GM18858 (cell line): ENCODE measurements at regions not wholly inside any gene's neighbourhood (a gene's known extent, or its start where the extent isn't known, plus 50 kb on each side); places are given as distances from the start of the nearest gene placed in this dataset.

Experiments
- ATAC-seq: cut with Tn5 transposase; IDR thresholded peaks from one replicate; pipeline ENCODE4 v1.9.1; 2021; ENCODE audit not compliant: unreplicated experiment

DNA sequence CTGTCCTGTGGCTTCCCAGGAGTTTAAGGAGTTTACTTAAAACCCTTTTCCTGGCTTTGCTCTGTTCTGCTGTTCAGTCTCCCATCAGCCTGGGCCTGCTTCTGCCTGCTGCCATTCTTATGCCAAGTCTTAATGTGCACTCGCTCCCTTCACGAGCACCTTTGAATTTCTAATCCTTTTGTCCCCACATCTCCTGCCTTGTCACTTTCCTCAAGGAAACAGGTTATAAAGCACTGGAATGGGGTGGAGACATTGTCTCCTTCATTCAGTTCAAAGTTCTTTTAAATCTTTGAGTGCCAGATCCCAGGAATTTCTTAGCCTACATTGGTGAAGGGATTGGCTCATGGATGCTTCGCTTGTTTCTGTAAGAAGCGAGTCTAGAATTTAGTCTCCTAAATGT, 87.2 kb upstream of the LIFR start:
- no peak for ATAC-seq

DNA sequence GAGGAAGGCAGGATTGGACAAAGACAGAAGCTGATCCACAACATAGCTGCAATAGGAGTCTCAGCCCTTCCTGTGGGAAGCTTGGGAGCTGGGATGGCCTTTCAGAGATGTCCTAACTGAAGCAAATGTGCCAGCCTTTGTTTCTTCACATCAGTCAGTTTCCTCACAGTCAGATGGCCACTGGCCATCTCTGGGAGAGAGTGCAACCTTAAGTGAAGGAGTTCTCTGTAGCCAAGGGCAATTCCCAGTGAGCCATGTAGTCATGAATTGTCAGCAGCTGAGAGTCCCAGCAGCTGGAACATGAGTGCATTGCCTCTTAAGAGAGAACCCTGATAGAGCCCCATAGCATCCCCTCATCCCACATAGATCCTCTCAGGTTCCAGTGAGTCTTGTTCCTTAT, 89.1 kb upstream of the LIFR start:
- ATAC-seq, result no peak

DNA sequence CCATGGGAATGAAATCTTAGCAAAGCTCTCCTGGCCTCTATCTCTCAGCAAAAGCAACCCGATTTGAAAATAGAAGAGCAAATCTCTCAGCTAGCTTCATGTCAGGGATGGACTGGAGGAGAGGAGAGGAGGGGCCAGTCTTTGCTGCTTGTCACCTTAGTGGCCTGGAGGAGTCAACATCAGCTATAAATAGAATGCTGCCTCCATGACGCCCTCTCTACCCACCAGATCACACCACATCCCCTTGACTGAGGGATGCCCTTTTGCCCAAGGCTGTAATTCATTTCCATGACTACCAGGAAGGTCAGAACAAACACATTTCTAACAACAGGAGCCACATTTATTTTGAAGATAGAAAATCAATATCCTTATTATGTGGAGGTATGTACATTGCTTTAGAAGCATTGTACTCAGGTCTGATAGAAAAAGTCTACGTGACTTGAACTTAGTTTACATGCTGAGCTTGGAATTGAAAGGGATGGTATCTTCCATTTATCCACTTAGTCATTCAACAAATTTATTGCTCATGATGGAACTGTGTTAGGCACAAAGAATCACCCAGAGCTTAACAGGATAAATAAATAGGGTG, 92.4 kb upstream of the LIFR start:
- ATAC-seq, result no peak

DNA sequence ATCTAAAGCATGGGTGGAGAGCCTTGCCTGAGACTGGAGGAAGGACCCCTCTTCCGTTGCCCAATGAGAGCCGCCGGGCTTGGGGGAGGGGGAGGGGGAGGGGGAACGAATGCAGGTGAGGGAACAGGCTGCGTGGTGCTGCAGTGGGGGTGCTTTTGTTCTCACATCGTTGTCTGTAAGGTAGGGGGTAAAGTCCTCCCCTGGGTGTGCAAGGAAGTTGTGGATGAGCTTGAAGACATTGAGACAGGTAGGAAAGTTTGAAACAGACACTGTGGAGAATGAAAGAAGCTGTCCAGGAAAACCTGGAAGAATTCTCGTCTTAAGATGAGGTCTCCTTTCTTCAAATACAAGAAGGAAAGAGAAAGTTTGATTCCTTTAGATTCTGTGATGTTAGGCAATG, 94.1 kb upstream of the LIFR start:
- no peak for ATAC-seq

DNA sequence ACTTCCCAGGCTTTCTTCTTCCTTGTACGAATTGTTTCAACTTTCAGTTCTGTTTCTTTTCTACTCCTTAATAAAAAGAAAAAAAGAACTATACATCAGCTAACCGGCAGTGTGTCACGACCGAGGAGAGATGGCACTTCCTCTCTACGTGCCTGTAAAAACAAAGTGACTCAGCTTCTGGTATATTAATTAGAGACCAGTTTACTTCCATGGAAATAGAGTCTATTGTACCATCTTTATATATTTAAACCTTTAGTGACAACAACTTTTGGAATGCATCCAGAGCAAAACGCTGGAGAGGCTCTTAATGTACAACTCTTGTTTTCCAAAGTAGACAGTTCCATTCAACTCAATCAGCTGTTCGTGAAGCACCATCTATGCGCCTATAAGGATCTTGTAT, 94.5 kb upstream of the LIFR start:
- no peak for ATAC-seq

DNA sequence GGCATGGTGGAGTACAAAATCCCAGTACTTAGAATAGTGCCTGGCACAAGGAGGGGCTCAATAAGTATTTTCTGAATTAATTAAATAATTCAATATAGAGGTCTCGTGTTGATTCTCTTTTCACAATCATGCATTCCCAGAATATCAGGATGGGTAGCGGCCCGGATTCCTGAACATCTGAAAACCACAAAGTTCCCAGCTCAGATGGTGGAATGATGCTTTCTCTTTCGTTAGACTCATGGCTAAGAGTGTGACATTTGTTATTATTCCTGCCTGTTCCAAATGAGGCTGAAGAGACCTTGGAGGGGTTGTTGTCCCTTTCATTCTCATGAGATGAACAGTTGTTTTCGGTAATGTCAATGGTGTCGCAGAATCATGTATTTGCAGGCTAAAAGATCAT, 95.4 kb upstream of the LIFR start:
- no peak for ATAC-seq

DNA sequence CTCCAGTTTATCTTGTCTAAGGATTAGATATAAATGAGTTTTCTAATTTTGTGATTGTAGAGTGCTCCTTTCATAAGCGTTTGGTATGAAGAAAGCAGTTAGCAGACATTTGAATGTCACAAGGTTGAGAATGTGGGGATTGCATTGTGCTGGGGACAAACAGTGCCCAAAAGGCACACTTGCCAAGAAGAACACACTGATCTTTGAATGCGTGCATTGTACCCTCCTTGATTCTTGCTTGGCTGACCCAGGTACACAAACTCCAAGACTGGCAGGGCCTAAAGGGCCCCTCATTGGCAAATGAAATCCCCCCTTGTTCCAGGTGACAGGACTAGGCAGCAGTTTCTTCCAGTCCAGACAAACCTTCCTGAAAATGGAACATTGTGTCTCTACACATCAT, 96.9 kb upstream of the LIFR start:
- no peak for ATAC-seq

DNA sequence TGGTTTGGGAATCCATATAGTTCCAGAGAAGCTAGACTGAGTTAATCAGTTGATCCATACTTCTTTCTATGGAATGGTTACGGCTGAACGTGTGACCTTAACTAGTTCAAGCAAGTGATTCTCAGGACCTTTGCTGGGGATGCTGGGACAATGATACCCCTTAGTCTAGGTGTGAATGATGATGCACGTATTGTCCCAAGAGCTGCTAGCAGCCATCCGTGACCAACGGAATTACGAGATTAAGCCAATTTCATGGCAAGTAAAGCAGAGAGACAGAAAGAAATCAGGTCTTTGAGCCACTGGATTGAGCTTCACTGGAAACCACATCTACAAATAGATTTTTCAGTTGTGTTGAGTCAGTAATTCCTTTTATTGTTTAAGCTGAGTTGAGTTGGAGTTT, 99.2 kb upstream of the LIFR start:
- ATAC-seq, result no peak

DNA sequence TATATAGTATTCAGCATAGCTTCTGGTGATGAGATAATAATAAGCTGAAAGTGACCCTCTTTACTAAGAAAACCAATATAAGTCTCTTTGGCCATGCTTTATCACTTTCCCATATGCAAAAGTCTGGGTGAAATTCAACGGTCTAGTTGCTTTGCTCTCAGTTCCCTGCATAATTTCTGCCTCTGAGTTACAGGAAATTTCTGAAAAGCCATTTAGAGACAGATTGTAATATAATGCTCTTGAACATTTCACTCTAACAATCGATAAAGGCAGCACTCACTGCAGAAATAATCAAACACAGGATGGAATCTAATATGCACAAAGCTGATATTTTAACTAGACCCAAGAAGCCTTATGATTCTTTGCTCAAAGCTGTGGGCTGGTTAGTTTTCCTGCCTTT, 100.1 kb upstream of the LIFR start:
- ATAC-seq, result no peak

DNA sequence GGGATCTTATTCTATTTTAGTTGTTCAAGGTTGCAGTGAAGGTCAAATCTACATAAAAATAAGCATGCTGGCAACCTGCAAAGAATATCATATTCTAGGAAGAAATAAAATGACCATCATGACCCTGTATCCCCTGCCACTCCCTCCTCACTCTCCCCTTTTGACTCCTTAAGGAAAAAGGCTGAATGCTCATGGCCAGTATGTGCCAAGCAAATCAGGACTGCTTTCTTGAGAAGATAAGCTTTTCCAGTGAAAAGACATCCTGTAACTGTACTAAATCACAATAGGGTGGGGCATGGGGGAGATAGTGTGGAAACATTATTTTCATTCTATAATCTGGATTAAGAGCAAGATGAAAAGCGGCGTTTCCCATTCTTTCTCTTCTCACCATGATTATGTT, 100.6 kb upstream of the LIFR start:
- no peak for ATAC-seq

DNA sequence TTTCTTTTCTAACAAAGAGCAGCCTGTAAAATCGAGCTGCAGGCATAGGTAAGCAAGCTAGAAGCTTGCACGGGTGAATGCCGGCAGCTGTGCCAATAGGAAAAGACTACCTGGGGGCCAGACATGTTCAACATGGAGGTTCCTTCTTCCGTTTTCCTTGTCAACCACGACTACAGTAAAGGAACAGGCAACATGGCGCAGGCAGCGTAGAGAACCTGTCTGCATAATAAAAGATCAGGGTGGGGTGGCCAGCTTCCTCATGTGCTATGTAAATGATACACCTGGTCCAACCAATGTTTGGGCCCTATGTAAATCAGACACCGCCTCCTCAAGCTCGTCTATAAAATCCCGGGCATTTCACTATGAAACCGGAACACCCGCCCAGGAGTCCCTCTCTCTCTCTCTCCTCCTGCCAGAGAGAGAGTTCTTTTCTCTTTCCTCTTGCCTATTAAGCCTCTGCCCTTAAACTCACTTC, 103.8 kb upstream of the LIFR start:
- ATAC-seq, result no peak

DNA sequence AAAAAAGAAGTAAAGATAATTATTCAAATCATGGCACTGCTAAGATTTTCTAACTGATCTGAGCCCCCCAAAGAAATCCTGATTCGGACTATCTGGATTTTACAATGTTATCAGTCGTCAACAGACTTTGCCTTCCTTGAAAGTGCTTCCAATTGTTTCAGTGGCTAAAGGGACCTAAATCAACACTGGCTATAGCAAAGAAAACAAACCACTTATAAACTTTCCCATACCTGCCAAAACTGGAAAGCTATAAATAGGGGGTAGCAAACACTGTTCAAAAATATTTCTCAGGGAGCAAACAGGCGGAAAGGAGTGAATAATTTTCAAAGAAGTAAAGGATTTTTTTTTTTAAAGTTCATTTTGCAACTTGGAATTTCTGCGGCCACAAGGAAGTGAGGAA, 105.6 kb upstream of the LIFR start:
- no peak for ATAC-seq

DNA sequence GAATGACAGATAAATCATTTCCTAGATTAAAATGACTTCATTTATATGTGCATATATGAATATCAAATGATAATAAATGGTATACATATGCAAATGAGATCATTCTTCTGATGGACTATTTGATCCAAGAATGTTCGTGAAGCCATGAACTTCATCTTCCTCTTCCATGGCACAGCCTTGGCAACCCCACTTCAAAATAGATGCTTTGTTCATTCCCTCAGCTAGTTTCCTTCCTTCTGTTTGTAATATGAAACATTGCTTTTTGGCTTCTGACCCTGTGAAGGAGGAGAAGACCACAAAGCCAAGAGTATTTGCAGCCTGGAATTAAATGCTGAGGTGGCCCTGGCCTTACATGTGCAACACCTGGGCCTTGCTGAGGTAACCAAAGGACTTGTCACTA, 106.8 kb upstream of the LIFR start:
- ATAC-seq, result no peak

DNA sequence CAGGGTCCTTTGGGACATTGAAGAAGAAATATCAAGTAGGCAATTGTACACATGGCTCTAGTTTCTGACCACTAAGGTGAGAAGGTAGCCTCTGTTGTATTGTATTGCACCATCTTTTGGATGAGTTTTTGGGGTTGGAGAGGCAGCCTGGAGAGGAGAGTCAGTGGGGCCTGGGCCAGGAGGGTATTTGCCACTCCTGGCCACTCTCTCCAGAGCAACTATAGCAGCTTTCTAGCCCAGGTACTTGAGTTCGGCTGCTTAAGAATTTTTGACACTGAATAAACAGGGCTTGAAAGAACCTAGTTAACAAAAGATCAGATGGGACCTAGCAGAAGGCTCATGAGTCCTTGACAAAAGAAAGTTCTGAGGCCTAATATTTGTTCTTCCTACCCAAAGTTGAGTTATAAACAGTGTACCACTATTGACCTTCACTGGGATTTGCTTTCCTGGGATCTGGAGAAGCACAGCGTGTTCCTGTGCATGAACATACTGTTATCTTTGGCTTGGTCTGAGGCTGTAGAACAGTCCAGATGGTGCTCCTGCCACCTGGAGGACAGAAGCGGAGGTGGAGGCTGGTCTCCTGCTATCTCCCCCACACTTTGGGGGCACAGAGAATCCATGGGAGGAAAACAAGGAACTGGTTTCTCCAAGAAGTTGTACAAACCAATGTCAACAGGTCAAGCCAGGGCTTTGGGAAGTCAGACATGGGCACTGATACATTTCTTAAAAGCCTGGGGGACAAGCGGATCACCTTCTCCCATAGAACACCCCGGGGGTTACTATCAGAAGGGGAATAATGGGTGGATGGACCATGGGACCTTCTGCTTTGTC, 110.4 kb upstream of the LIFR start:
- no peak for ATAC-seq

DNA sequence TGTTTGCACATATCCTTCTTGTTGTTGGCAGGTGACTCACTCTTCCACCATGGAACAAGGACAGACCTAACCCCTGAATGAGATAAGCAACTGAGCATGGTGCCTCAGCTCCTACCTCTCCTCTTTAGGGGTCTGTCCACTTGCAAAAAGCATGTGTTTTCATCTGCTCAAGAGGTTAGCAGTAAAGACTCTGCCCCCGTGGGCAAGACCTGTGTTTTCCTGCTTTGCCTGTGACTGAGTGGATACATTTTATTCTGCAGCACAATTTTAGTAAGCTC, 111.0 kb upstream of the LIFR start:
- ATAC-seq, result no peak

DNA sequence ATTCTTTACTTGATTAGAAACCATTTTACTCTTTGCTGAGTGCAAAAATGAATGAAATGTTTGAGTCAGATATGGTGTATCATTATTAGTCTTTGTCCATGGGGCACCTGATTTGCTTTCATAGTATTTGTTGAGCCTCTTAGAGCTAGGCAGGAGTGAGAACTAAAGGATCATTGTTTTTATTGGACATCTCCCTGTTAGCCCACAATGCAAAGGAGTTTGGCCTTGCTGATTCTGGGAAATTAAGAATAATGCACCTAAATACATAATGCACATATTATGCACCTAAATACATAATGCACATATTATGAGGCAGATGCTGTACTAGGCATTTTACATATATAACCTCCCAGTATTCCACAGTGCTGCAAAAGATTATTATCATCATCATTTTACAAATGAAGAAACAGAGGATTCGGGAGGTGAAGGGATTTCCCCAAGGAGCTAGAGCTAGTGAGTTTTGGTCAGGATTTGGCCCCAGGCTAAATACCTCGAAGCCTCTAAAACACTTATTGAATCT, 113.0 kb upstream of the LIFR start:
- no peak for ATAC-seq

DNA sequence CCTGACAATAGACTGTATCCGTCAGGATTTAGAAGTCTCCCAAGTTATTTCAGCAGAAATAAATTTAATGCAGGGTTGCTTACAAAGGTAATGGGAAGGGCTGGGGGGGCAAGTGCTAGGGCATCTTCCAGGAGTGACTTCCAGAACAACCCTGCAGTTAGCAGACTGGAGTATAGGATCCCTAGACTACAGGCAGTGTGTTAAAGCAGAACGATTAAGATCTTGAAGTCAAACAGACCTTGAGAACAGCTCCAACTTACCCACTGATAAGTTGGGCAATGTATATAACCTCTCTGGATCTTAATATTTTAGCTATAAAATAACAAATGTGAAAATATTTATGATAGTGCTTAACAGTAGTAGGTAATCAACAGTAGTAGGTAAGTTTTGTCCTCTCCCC, 113.6 kb upstream of the LIFR start:
- ATAC-seq, result no peak

DNA sequence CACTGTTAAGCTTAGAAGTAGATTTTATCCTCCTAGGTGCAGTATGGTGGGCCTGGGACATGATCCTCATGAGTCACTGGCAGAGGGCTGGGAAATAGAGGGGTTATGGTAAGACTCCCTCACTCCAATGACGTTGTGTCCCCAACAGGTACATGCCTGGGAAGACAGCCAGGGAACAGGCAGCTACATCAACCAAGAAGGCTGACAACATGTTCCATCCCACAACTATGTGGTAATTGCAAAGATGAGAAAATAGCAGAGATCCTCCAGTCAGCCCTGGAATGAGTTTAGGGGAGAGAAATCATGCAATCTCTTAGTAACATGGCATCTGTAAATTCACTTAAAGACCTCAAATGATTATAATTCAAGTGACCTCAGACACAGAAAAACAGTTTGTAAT, 114.4 kb upstream of the LIFR start:
- no peak for ATAC-seq

DNA sequence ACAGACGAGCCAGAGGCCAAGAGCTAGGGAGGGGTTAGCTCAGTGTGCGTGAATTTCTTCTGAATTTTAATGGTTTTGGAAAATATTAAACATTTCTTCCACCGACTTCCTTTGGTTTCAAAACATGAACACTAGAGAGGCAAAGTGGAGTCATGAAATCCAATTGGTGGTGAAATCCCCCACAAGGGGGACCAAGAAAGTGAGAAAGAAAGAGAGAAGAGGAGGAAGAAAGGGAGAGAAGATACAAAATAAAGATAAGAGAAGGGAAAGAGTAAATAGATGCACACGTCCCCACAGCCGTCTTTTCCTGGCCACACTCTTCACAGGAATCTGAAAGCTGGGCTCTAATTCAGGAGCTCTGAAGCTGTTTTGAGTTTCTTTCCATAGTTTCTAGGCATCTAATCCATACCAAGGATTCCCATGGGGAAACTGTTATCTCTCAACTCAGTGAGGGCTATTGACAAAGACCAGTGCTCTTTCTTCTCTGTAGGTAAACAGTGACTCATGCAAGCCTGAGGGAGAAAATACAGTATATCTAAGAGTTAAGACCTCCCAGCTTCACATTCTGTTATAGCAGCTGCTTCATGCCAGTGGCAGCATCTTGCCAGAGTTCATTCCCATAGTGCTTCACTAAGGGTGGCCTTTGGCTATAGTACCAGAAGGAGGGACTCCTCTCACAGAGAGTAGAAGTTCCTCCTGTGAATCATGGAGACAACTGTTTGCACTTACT, 115.8 kb upstream of the LIFR start:
- ATAC-seq, result no peak

DNA sequence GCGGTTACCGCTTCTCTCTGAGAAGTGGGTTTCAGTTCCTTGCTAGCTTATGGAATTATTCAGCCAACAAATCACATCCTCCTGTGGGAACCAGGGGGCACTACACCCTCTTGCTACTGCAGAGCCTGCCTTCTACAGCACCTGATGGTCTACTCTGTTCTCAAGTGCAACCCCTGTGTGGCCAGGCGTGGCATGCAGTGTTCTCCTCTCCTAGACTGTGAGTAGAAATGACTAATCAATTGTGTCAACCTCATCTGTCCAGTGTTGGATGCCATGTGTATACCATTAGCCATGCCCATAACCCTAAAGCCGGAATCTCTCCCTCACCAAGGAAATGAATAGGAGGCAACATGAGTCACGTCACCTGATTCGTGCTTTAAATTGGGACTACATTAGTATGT, 117.2 kb upstream of the LIFR start:
- no peak for ATAC-seq

DNA sequence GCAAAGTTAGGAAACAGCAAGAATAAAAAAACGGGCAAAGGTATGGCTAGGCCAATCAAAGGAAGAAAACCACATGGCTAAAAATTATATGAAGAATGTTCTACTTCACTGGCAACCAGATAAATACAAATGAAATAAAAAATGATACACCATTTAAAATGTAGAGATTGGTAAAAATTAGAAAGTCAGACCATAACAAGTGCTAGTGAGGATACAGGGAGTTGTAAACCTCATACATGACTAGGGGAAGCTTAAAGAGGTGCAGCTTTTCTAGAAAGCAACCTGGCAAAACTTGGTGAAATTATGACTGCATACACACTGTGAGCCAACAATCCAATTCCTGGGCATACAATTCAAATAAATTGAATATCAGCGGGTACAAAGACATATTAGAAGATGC, 119.0 kb upstream of the LIFR start:
- ATAC-seq, result no peak

DNA sequence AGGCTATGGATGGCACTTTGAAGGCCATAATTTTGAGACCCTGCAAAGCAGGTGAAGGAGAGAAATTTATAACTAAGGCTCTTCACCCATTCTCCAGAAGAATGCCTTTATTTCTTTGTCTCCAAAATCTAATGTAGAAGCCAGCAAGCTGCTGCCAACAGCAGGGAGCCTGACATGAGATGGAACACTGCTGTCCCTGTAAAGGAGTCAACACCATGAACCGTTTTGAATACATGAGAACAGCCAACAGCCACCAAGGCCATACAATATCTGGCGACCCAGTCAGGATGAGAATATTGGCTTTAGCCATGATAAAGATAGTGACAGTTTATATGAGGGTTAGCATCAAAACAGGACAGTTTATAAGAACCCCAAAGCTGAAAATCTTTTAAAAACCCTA, 121.2 kb upstream of the LIFR start:
- ATAC-seq, result no peak
